Effector CD8-positive, alpha-beta T cell (primary cell): ENCODE measurements at regions not wholly inside any gene's neighbourhood (a gene's known extent, or its start where the extent isn't known, plus 50 kb on each side); places are given as distances from the start of the nearest gene placed in this dataset.
A peak's percentile ranks its signal among the peaks of the same experiment; 100 is the strongest.

Source experiments
- DNase-seq: peaks from one replicate; lab custom pipeline; 2025; lab: John Stamatoyannopoulos, UW

GRCh38 chr15:70303981-70304380, 206.3 kb upstream of the TLE3 start:
- no peak for DNase-seq

GRCh38 chr15:70302360-70302759, 204.6 kb upstream of the TLE3 start:
- DNase-seq = no peak

- no peak for DNase-seq
These were observed 203.7 kb upstream of the TLE3 start for GRCh38 chr15:70301396-70301795.

- peak; percentile 6 for DNase-seq
These were observed 202.5 kb upstream of the TLE3 start for GRCh38 chr15:70299931-70300869.

GRCh38 chr15:70297465-70298058, 199.8 kb upstream of the TLE3 start:
- DNase-seq = no peak

- no peak for DNase-seq
These were observed 197.1 kb upstream of the TLE3 start for GRCh38 chr15:70294731-70295305.

- no peak for DNase-seq
These were observed 196.1 kb upstream of the TLE3 start for GRCh38 chr15:70293591-70294470.

- DNase-seq = no peak
These were observed 195.4 kb upstream of the TLE3 start for GRCh38 chr15:70293138-70293537.

- DNase-seq = no peak
These were observed 194.5 kb upstream of the TLE3 start for GRCh38 chr15:70292076-70292760.

GRCh38 chr15:70291305-70292075, 193.8 kb upstream of the TLE3 start:
- DNase-seq = no peak

- DNase-seq = no peak
These were observed 193.0 kb upstream of the TLE3 start for GRCh38 chr15:70290708-70291107.

- DNase-seq = no peak
These were observed 191.7 kb upstream of the TLE3 start for GRCh38 chr15:70289191-70289955.

- DNase-seq = no peak
These were observed 188.5 kb upstream of the TLE3 start for GRCh38 chr15:70286113-70286806.

- DNase-seq = no peak
These were observed 186.9 kb upstream of the TLE3 start for GRCh38 chr15:70284438-70285214.

- no peak for DNase-seq
These were observed 185.8 kb upstream of the TLE3 start for GRCh38 chr15:70283511-70283910.

GRCh38 chr15:70281811-70282307, 184.1 kb upstream of the TLE3 start:
- no peak for DNase-seq

- no peak for DNase-seq
These were observed 183.6 kb upstream of the TLE3 start for GRCh38 chr15:70281261-70281810.

GRCh38 chr15:70280781-70281180, 183.1 kb upstream of the TLE3 start:
- DNase-seq = no peak
